Common myeloid progenitor, CD34-positive (primary cell): ENCODE measurements at regions not wholly inside any gene's neighbourhood (a gene's known extent, or its start where the extent isn't known, plus 50 kb on each side); places are given as distances from the start of the nearest gene placed in this dataset.
"Not testable (repeated sequence)": the region's sequence is repeated elsewhere in the genome, so short reads cannot be mapped to it uniquely, and the experiment has no call there.

Source experiments
- CTCF ChIA-PET: fragments of 350-600 bp; sonication (Branson Sonifier 250); formaldehyde crosslinking; loops from one replicate; lab custom pipeline; 2021; ENCODE audit warnings: antibody characterized with exemption; lab: Charles Lee
- POLR2A ChIA-PET: fragments of 350-600 bp; sonication (Branson Sonifier 250); formaldehyde crosslinking; loops from one replicate; lab custom pipeline; 2021; ENCODE audit warnings: antibody characterized with exemption; lab: Charles Lee
- DNase-seq, 3 donors: peaks; one replicate each; pipeline versions ENCODE4 v3.0.0 to v3.0.0-alpha.2; 2013
- H3K27ac ChIP-seq, 2 experiments: 1 replicate in 1 of 2; 2 replicates in 1 of 2; pipeline ENCODE4 v1.7.0; 2013; ENCODE audit warnings: inconsistent platforms in 2 of 2, low read length in 2 of 2, mild to moderate bottlenecking in 2 of 2, low read depth in 1 of 2, moderate library complexity in 1 of 2; ENCODE audit not compliant: severe bottlenecking in 2 of 2, insufficient read depth in 1 of 2, poor library complexity in 1 of 2
- H3K27me3 ChIP-seq, 5 experiments: replicated peaks in 2 of 5; 1 replicate in 3 of 5; 2 replicates in 2 of 5; pipeline versions ENCODE4 v1.6.1 to v1.7.0; 2013; ENCODE audit warnings: low read length in 4 of 5, mild to moderate bottlenecking in 2 of 5, moderate library complexity in 2 of 5, inconsistent platforms in 1 of 5; ENCODE audit not compliant: insufficient read depth in 5 of 5, control insufficient read depth in 4 of 5
- H3K36me3 ChIP-seq, 4 experiments: 1 replicate in 2 of 4; 2 replicates in 2 of 4; pipeline versions ENCODE4 v1.6.1 to v1.7.0; 2013; ENCODE audit warnings: low read length in 3 of 4, control low read depth in 1 of 4, mild to moderate bottlenecking in 1 of 4; ENCODE audit not compliant: control insufficient read depth in 4 of 4, insufficient read depth in 4 of 4
- H3K4me1 ChIP-seq, 4 experiments: 1 replicate in 3 of 4; 2 replicates in 1 of 4; pipeline versions ENCODE4 v1.6.1 to v1.7.1; 2013; ENCODE audit warnings: low read length in 3 of 4, mild to moderate bottlenecking in 3 of 4, control low read depth in 1 of 4, inconsistent platforms in 1 of 4, moderate library complexity in 1 of 4; ENCODE audit not compliant: control insufficient read depth in 4 of 4, insufficient read depth in 4 of 4; ENCODE audit errors: control extremely low read depth in 1 of 4
- H3K4me3 ChIP-seq, 7 experiments: 1 replicate in 4 of 7; 2 replicates in 3 of 7; pipeline versions ENCODE4 v1.5.1 to v1.7.0; 2013; ENCODE audit warnings: mild to moderate bottlenecking in 7 of 7, low read length in 6 of 7, moderate library complexity in 6 of 7, inconsistent platforms in 2 of 7, low read depth in 2 of 7, control low read depth in 1 of 7; ENCODE audit not compliant: insufficient read depth in 4 of 7, control insufficient read depth in 1 of 7; ENCODE audit errors: extremely low read depth in 1 of 7
- H3K9me3 ChIP-seq, 5 experiments: 1 replicate in 4 of 5; 2 replicates in 1 of 5; pipeline versions ENCODE4 v1.6.1 to v1.7.1; 2013; ENCODE audit warnings: low read length in 4 of 5, mild to moderate bottlenecking in 2 of 5, inconsistent platforms in 1 of 5, low read depth in 1 of 5, moderate library complexity in 1 of 5; ENCODE audit not compliant: control insufficient read depth in 4 of 5, insufficient read depth in 2 of 5; ENCODE audit errors: control extremely low read depth in 1 of 5
- WGBS: methylation state at CpG from one replicate; pipeline ENCODE4 v1.1.5; 2013; ENCODE audit not compliant: insufficient coverage; 5-methylcytosine and 5-hydroxymethylcytosine counted together

- H3K36me3 ChIP-seq = no peaks in the 10 kb centered on the region
- ChIA-PET CTCF (no interaction called here), POLR2A (no interaction called here)
- no peaks in the 10 kb centered on the region for H3K4me1 ChIP-seq
- H3K4me3 ChIP-seq = no peak overlapping the region
- no peak for DNase-seq
- H3K9me3 ChIP-seq = no peaks in the 10 kb centered on the region
- H3K27me3 ChIP-seq = no peaks in the 10 kb centered on the region
- no peak overlapping the region for H3K27ac ChIP-seq
- WGBS = 100% methylated on average over 4 of the region's 5 CpGs
These were observed 1722.2 kb upstream of the AGA start for GRCh38 chr4:179164267-179164999.

- H3K36me3 ChIP-seq = no peaks in the 10 kb centered on the region
- 92% methylated on average over 2 of the region's 4 CpGs for WGBS
- H3K4me3 ChIP-seq = no peak overlapping the region
- no peaks in the 10 kb centered on the region for H3K4me1 ChIP-seq
- CTCF ChIA-PET = no interaction called here
- no peak for DNase-seq
- POLR2A ChIA-PET = no interaction called here
- H3K27ac ChIP-seq = no peak overlapping the region
- no peaks in the 10 kb centered on the region for H3K9me3 ChIP-seq
- no peaks in the 10 kb centered on the region for H3K27me3 ChIP-seq
These were observed 1722.9 kb upstream of the AGA start for GRCh38 chr4:179165000-179165738.

GRCh38 chr4:179165862-179166261 lies 1723.6 kb upstream of the AGA start:
- CTCF ChIA-PET = no interaction called here

DNA sequence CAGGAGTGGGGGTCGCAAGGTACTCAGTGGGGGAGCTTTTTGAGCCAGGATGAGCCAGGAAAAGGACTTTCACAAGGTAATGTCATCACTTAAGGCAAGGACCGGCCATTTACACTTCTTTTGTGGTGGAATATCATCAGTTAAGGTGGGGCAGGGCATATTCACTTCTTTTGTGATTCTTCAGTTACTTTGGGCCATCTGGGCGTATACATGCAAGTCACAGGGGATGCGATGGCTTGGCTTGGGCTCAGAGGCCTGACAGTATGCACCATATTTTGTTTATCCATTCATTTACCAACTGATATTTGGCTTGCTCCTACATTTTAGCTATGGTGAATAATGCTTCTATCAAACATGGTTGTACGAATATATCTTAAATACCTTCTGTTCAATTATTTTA lies 1728.1 kb upstream of the AGA start:
- no CpG with 5 or more reads among the region's 5 CpGs for WGBS
- CTCF ChIA-PET, H3K4me1 ChIP-seq, H3K27ac ChIP-seq, H3K36me3 ChIP-seq, H3K4me3 ChIP-seq, H3K9me3 ChIP-seq, H3K27me3 ChIP-seq, DNase-seq, POLR2A ChIA-PET: not testable (repeated sequence)

More at GRCh38 chr4:179165862-179166261, 1723.6 kb upstream of the AGA start:
- no peaks in the 10 kb centered on the region for H3K36me3 ChIP-seq
- H3K27me3 ChIP-seq = no peaks in the 10 kb centered on the region
- H3K9me3 ChIP-seq = no peaks in the 10 kb centered on the region
- POLR2A ChIA-PET = no interaction called here
- H3K4me3 ChIP-seq = no peak overlapping the region
- H3K27ac ChIP-seq = no peak overlapping the region
- no peak for DNase-seq
- 58% methylated on average over 3 of the region's 3 CpGs for WGBS
- no peaks in the 10 kb centered on the region for H3K4me1 ChIP-seq

- Histone ChIP-seq H3K4me1 (no peaks in the 10 kb centered on the region), H3K9me3 (no peaks in the 10 kb centered on the region), H3K36me3 (no peaks in the 10 kb centered on the region), H3K27me3 (no peaks in the 10 kb centered on the region), H3K27ac (no peak overlapping the region), H3K4me3 (no peak overlapping the region)
- ChIA-PET CTCF (no interaction called here), POLR2A (no interaction called here)
- no peak for DNase-seq
These were observed 1740.5 kb upstream of the AGA start for GRCh38 chr4:179182741-179183140.

GRCh38 chr4:179195887-179196286 lies 1753.7 kb upstream of the AGA start:
- no peak for DNase-seq
- H3K27ac ChIP-seq = no peak overlapping the region
- H3K4me1 ChIP-seq = no peaks in the 10 kb centered on the region
- no peak overlapping the region for H3K4me3 ChIP-seq
- no peaks in the 10 kb centered on the region for H3K36me3 ChIP-seq
- H3K9me3 ChIP-seq = no peaks in the 10 kb centered on the region
- WGBS = no CpG with 5 or more reads among the region's 2 CpGs
- H3K27me3 ChIP-seq = no peaks in the 10 kb centered on the region
- CTCF ChIA-PET = no interaction called here
- POLR2A ChIA-PET = interaction anchor here (0.6 kb wide), 1 partner anchor 248 kb away, joined by 3 read pairs; no protein-coding TSS in a partner anchor

DNA sequence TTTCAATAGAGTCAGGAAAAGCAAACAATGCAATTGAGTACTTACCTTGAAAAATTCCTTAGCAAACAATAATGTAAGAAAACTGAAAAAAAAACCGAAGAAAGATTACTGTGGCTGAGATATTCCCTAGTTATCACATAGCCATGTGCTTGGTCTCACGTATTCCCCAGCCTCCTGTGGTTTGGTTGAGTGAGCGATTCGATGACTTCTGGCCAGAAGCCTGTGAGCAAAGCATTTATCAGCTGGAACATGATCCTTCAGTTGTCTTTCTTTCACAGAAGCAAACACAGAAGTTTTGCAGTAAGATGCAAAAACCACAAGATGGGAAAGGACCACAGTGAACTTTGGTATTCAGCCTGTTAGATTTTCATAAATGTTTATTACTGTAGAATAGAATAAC lies 1754.3 kb upstream of the AGA start:
- H3K27me3 ChIP-seq = no peaks in the 10 kb centered on the region
- WGBS = 83% methylated on average over 4 of the region's 4 CpGs
- CTCF ChIA-PET = no interaction called here
- no peaks in the 10 kb centered on the region for H3K9me3 ChIP-seq
- POLR2A ChIA-PET = no interaction called here
- no peak overlapping the region for H3K4me3 ChIP-seq
- no peaks in the 10 kb centered on the region for H3K36me3 ChIP-seq
- DNase-seq = peak in 1 of 3 donors; percentile 0
- H3K27ac ChIP-seq = no peak overlapping the region
- no peaks in the 10 kb centered on the region for H3K4me1 ChIP-seq
